CD4-positive, alpha-beta T cell (primary cell): ENCODE measurements at regions not wholly inside any gene's neighbourhood (a gene's known extent, or its start where the extent isn't known, plus 50 kb on each side); places are given as distances from the start of the nearest gene placed in this dataset.
"Not testable (repeated sequence)": the region's sequence is repeated elsewhere in the genome, so short reads cannot be mapped to it uniquely, and the experiment has no call there.

Experiments
- ATAC-seq: fragments of 200-7000 bp; cut with Tn5 transposase; one replicate; pipeline ENCODE4 v1.10.0; 2022; ENCODE audit warnings: mild to moderate bottlenecking; ENCODE audit not compliant: poor library complexity
- CTCF ChIA-PET: fragments of 350-600 bp; sonication (Branson Sonifier 250); formaldehyde crosslinking; loops from one replicate; lab custom pipeline; 2021; ENCODE audit warnings: antibody characterized with exemption, inconsistent platforms; lab: Charles Lee
- POLR2A ChIA-PET: fragments of 350-600 bp; sonication (Branson Sonifier 250); formaldehyde crosslinking; loops from one replicate; lab custom pipeline; 2021; ENCODE audit warnings: antibody characterized with exemption, inconsistent platforms; lab: Charles Lee
- DNase-seq, 14 experiments: peaks; one replicate each; pipeline ENCODE4 v3.0.0-alpha.2; 2013 to 2020; ENCODE audit warnings: mixed read lengths in 2 of 14
- H3K27ac ChIP-seq, 2 donors: one replicate each; pipeline versions ENCODE4 v1.5.1 to v1.7.0; 2013; ENCODE audit warnings: low read length in 2 of 2, low read depth in 1 of 2, mild to moderate bottlenecking in 1 of 2
- H3K27me3 ChIP-seq, 2 experiments: 1 replicate in 1 of 2; 2 replicates in 1 of 2; pipeline versions ENCODE4 v1.6.1 to v1.7.0; 2013; ENCODE audit warnings: low read length in 2 of 2, control low read depth in 1 of 2, mild to moderate bottlenecking in 1 of 2, moderate library complexity in 1 of 2; ENCODE audit not compliant: insufficient read depth in 2 of 2, control insufficient read depth in 1 of 2
- H3K36me3 ChIP-seq: one replicate; pipeline ENCODE4 v1.6.1; 2013; ENCODE audit warnings: low read length, control low read depth; ENCODE audit not compliant: insufficient read depth
- H3K4me1 ChIP-seq: one replicate; pipeline ENCODE4 v1.6.1; 2013; ENCODE audit warnings: low read length, control low read depth; ENCODE audit not compliant: insufficient read depth
- H3K4me3 ChIP-seq: one replicate; pipeline ENCODE4 v1.5.1; 2013; ENCODE audit warnings: mild to moderate bottlenecking, low read length, moderate library complexity
- H3K9me3 ChIP-seq, 2 experiments: 1 replicate in 1 of 2; 2 replicates in 1 of 2; pipeline versions ENCODE4 v1.6.1 to v1.7.0; 2013; ENCODE audit warnings: low read length in 2 of 2, mild to moderate bottlenecking in 2 of 2, control low read depth in 1 of 2, moderate library complexity in 1 of 2; ENCODE audit not compliant: control insufficient read depth in 1 of 2, insufficient read depth in 1 of 2
- H3K27ac Mint-ChIP-seq: one replicate; pipeline ENCODE4 v1.8.0; 2020; ENCODE audit warnings: mixed read lengths
- H3K27me3 Mint-ChIP-seq: one replicate; pipeline ENCODE4 v1.8.0; 2021; ENCODE audit warnings: mixed read lengths
- H3K36me3 Mint-ChIP-seq: one replicate; pipeline ENCODE4 v1.8.0; 2021; ENCODE audit warnings: low read depth, mixed read lengths
- H3K4me1 Mint-ChIP-seq: one replicate; pipeline ENCODE4 v1.8.0; 2021; ENCODE audit warnings: low read depth, mixed read lengths
- H3K4me3 Mint-ChIP-seq: one replicate; pipeline ENCODE4 v1.8.0; 2020; ENCODE audit warnings: mild to moderate bottlenecking, mixed read lengths
- H3K9me3 Mint-ChIP-seq: one replicate; pipeline ENCODE4 v1.8.0; 2020; ENCODE audit warnings: mixed read lengths
- intact Hi-C, 2 experiments: fragments of 100-400 bp; cut with DNase I in 1 of 2; cut with micrococcal nuclease in 1 of 2; formaldehyde crosslinking; loops; one replicate each; pipeline versions ENCODE4 v1.15.1 to v1.9.0; 2023 to 2025; cut with DNase I, micrococcal nuclease

DNA sequence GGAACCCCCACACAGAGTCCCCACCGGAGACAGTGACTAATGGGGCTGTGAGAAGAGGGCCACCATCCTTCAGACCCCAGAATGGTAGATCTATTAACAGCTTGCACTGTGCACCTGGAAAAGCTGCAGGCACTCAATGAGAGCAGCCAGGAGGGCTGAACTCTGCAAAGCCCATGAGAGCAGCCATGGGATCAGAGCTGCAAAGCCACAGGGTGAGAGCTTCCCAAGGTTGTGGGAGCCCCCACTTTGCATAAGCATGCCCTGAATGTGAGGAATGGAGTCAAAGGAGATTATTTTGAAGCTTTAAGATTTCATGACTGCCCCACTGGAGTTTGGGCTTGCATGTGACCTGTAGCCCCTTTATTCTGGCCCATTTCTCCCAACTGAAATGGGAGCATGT is 500.9 kb downstream of the GOLGA6L6 start:
- POLR2A ChIA-PET: not testable (repeated sequence)

GRCh38 chr15:20025040-20025439 is 516.6 kb downstream of the GOLGA6L6 start:
- H3K4me1 ChIP-seq, H3K4me3 Mint-ChIP-seq, H3K36me3 Mint-ChIP-seq, POLR2A ChIA-PET, DNase-seq, H3K36me3 ChIP-seq, H3K9me3 Mint-ChIP-seq, H3K27me3 Mint-ChIP-seq, H3K4me1 Mint-ChIP-seq, ATAC-seq, H3K9me3 ChIP-seq, CTCF ChIA-PET, H3K27ac Mint-ChIP-seq, H3K27ac ChIP-seq, H3K4me3 ChIP-seq, intact Hi-C loops, H3K27me3 ChIP-seq: not testable (repeated sequence)

More for the DNA sequence above, 500.9 kb downstream of the GOLGA6L6 start:
- H3K27ac Mint-ChIP-seq, H3K4me3 ChIP-seq, intact Hi-C loops, H3K36me3 Mint-ChIP-seq, H3K4me1 Mint-ChIP-seq, CTCF ChIA-PET, ATAC-seq, H3K9me3 ChIP-seq, H3K27me3 Mint-ChIP-seq, H3K4me1 ChIP-seq, DNase-seq, H3K9me3 Mint-ChIP-seq, H3K4me3 Mint-ChIP-seq, H3K27ac ChIP-seq, H3K27me3 ChIP-seq, H3K36me3 ChIP-seq: not testable (repeated sequence)

DNA sequence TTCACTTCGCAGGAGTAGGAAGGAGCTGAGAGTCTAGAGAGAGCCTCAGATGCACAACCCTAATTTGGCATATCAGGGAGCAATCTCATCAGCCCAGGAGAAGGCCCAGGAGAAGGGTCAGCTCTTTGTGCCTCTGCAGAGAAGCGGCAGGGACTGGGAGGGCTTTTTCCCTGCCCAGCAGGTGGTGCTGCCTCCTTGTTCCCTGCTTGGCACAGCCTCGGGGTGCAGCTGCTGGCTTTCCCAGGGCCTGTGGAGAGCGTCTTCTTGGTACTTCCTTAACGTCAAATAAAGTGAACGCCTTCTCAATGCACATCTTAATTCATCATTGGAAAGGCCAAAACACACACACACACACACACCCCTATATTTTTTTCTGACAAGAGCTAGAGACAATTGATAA is 519.3 kb downstream of the GOLGA6L6 start:
- ATAC-seq, H3K9me3 ChIP-seq, H3K4me1 ChIP-seq, H3K36me3 Mint-ChIP-seq, H3K27me3 Mint-ChIP-seq, intact Hi-C loops, H3K27ac Mint-ChIP-seq, H3K4me1 Mint-ChIP-seq, H3K36me3 ChIP-seq, CTCF ChIA-PET, H3K27ac ChIP-seq, H3K4me3 Mint-ChIP-seq, POLR2A ChIA-PET, H3K4me3 ChIP-seq, H3K27me3 ChIP-seq, DNase-seq, H3K9me3 Mint-ChIP-seq: not testable (repeated sequence)

GRCh38 chr15:20021351-20021750 is 520.2 kb downstream of the GOLGA6L6 start:
- CTCF ChIA-PET, H3K4me3 ChIP-seq, H3K27me3 Mint-ChIP-seq, H3K36me3 Mint-ChIP-seq, H3K4me3 Mint-ChIP-seq, H3K27me3 ChIP-seq, H3K27ac Mint-ChIP-seq, H3K9me3 ChIP-seq, POLR2A ChIA-PET, intact Hi-C loops, H3K27ac ChIP-seq, H3K9me3 Mint-ChIP-seq, H3K4me1 Mint-ChIP-seq, DNase-seq, H3K4me1 ChIP-seq, ATAC-seq, H3K36me3 ChIP-seq: not testable (repeated sequence)

GRCh38 chr15:20020588-20020987 is 521.0 kb downstream of the GOLGA6L6 start:
- POLR2A ChIA-PET, H3K27ac ChIP-seq, intact Hi-C loops, H3K27me3 ChIP-seq, H3K9me3 ChIP-seq, H3K27me3 Mint-ChIP-seq, H3K4me1 Mint-ChIP-seq, H3K4me3 ChIP-seq, DNase-seq, ATAC-seq, H3K36me3 ChIP-seq, H3K36me3 Mint-ChIP-seq, H3K9me3 Mint-ChIP-seq, H3K4me1 ChIP-seq, CTCF ChIA-PET, H3K4me3 Mint-ChIP-seq, H3K27ac Mint-ChIP-seq: not testable (repeated sequence)

DNA sequence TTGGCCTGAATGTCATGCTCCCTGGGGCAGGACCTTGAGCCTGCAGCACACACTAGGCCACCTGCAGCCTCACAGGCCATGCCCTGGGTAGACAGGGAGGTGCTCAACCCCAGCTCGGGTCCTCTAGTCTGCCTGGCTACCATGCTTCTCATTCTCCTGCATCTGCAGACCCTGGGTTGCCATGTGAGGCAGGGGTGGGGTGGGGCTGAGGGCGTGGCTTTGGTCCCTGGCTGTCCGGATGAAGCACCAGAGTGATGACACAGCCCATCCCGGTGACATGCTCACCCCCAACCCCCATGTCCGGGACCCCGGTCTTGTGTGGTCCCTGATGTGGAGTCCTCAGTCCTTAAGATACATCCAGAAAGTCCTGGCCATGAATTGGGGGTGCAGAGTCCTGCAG is 521.8 kb downstream of the GOLGA6L6 start:
- DNase-seq, H3K27ac Mint-ChIP-seq, H3K9me3 Mint-ChIP-seq, H3K27me3 ChIP-seq, intact Hi-C loops, POLR2A ChIA-PET, H3K4me3 ChIP-seq, H3K9me3 ChIP-seq, H3K27me3 Mint-ChIP-seq, H3K27ac ChIP-seq, H3K36me3 Mint-ChIP-seq, H3K4me1 Mint-ChIP-seq, H3K4me3 Mint-ChIP-seq, ATAC-seq, H3K36me3 ChIP-seq, H3K4me1 ChIP-seq, CTCF ChIA-PET: not testable (repeated sequence)

- H3K9me3 ChIP-seq, H3K27me3 ChIP-seq, H3K27me3 Mint-ChIP-seq, H3K36me3 Mint-ChIP-seq, CTCF ChIA-PET, H3K4me1 ChIP-seq, H3K4me3 ChIP-seq, ATAC-seq, H3K27ac ChIP-seq, H3K4me1 Mint-ChIP-seq, POLR2A ChIA-PET, H3K27ac Mint-ChIP-seq, H3K36me3 ChIP-seq, H3K9me3 Mint-ChIP-seq, DNase-seq, H3K4me3 Mint-ChIP-seq, intact Hi-C loops: not testable (repeated sequence)
Measured at GRCh38 chr15:20017581-20017980, 524.0 kb downstream of the GOLGA6L6 start.
